COLO829 (cell line): ENCODE measurements at regions not wholly inside any gene's neighbourhood (a gene's known extent, or its start where the extent isn't known, plus 50 kb on each side); places are given as distances from the start of the nearest gene placed in this dataset.
A peak's percentile ranks its signal among the peaks of the same experiment; 100 is the strongest.

Experiments
- DNase-seq: peaks from one replicate; pipeline ENCODE4 v3.0.0; 2012; ENCODE audit warnings: low spot score

- DNase-seq = no peak
Observed at GRCh38 chr20:57918551-57918950, 208.7 kb upstream of the PMEPA1 start.

GRCh38 chr20:57914205-57914604, 204.4 kb upstream of the PMEPA1 start:
- DNase-seq = no peak

- DNase-seq = no peak
Observed at GRCh38 chr20:57913156-57913930, 203.5 kb upstream of the PMEPA1 start.

GRCh38 chr20:57912227-57912582, 202.4 kb upstream of the PMEPA1 start:
- DNase-seq = no peak

DNA sequence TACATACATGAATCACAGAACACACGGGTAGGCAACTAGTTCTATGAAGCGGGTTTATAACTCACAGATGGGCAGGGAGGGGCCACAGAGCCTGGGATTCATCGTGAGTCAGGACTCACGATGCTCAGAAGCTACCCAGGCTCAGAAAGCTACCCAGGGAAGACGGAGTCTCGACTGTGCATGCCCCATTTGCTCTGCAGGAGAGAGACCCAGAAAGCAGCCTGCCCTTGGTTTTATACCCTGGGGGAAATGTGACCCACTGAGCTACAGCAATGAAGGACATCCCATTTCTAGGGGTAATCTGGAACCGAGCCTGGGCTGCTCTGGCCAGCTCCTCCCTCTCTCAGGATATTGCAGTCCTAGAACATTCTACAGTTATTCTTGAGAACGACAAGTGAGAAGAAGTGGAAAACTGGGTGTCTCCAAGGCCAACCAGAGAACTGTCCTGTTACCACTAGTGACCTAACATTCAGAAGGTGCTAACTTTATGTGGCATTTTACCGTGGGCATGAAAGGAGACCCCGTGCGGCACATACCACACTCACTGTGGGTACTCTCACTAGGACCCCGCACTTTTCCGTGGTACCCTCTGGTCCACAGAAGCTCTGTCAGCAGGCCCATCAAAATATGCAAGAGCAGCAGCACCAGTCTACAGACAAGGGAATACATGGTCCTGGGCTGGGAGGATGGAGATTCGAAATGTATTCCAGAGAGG, 201.9 kb upstream of the PMEPA1 start:
- DNase-seq = no peak

DNA sequence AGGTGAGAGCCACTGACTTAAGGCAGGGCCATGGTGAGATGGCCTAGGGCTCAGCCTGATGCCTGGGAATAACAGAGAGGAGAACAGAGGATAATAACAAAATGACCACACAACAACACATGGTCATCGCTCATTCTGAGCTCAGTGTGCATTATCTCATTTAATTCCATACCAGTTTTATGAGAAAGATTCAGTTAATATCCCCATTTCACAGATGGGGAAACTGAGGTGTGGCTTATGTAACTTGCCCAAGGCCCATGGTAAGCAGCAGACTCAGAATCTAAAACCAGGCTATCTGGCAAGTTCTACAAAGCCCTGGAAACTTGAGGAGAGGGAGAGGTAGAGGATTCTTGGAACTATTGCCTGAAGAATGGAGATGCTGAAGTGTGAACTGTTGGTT, 200.9 kb upstream of the PMEPA1 start:
- no peak for DNase-seq

DNA sequence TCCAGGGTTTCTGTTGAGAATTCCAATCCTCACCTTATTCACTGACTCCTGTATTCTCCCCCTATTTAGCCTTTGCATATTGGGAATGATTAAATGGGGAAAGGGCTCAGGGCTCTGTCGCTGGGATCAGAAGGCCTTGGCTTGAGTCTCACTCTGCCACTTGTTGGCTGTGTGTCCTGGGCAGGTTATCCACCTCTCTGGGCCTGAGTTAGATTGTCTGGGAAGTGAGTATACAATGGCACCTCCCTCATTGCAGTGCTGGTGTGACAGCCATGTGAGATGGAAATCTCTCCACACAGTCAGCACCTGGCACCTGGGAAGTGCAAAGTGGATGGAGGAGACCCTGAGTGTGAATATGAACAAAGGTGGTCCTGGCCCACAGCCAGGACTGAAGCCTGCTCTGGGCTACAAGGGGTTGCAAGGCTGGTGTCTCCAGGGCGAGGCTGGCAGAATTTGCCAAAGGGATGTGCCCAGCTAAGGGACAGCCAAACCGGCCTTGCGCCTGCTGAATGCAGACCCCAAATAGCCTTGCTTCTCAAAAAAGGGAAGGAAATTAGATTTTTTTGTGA, 200.0 kb upstream of the PMEPA1 start:
- no peak for DNase-seq

DNA sequence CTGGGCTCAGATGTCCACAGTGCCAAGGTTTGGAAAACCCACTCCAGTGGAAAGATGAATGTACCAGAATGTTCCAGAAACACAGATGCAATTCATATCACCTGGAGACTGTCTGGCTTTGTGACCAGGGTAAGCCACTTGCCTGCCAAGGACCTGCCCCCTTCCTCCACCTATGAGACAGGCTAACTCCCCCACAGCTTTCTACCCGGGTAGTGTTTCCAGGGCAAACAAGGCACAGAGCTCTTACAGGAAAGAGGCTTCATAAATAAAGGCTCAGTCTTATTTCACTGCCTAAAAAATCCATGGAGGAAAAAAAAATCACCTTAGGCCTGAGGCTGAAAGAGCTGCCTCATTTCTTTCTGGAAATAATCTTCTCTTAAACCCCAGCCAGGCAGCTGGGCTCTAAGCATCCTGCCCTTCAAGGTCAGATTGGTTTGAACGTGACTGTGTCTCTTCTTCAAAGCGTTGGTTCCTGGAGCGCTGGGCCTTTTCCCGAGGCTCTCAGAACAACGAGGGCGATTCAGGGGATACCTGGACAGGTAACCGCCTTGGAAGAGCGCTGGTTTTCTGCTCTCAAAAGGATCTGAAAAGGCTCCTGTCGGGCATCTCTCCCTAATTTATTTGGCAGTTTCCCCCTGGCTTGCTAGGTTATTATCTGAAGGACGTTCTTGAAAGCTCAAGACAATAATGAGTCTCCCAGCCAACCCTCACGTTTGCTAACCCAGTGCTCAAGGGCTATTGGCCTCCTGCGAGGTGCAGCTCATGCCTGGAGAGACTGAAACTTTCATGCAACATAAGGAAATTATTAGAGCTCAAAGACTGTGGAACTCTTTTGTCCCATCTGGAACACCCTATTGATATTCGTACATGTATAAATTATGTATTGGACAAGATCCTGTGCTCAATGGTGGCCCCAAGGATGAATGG, 199.2 kb upstream of the PMEPA1 start:
- no peak for DNase-seq

- DNase-seq = no peak
Observed at GRCh38 chr20:57908226-57908625, 198.4 kb upstream of the PMEPA1 start.

- DNase-seq = no peak
Observed at GRCh38 chr20:57907131-57908000, 197.6 kb upstream of the PMEPA1 start.

DNA sequence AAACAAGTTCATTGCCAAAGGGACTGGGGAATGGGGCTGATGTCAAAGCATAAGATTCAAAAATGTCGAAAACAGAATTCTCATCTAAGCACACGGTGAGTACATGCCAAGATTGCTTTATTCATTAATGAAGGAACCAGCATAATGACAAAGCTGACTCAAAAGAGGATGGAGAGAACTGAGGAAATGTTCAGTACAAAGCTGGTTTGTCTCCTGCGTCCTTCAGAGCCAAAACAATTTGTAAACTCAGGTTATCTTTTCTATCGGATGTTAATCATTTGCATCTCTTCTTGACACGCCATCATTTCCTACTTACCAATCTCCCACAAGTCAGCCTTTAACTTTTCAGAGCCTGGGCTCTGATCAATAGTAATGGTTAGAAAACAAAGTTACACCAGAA, 195.6 kb upstream of the PMEPA1 start:
- DNase-seq = no peak

GRCh38 chr20:57904314-57905105, 194.7 kb upstream of the PMEPA1 start:
- no peak for DNase-seq

- DNase-seq = peak; percentile 49
Observed at GRCh38 chr20:57902473-57902872, 192.7 kb upstream of the PMEPA1 start.

DNA sequence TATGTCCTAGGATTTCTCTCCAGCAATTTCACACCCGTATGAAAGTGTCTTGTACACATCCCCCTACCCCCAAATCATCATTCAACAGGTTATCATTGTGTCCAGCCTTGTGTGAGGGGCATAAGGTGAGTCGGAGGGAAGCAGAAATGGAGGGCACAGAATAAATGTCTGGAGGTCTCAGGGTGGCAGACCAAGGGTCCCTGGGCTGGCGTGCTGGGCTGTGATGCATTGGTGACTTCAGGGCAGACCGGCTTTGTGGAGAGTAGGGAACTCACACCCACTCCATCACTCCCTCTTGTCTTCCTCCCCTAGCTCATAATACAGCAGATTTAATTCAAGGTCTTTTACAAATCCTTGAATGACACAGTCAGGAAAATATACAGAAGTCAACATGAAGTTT, 191.7 kb upstream of the PMEPA1 start:
- no peak for DNase-seq

- peak; percentile 33 for DNase-seq
Observed at GRCh38 chr20:57900226-57900905, 190.6 kb upstream of the PMEPA1 start.

GRCh38 chr20:57899554-57899953, 189.7 kb upstream of the PMEPA1 start:
- DNase-seq = no peak

DNA sequence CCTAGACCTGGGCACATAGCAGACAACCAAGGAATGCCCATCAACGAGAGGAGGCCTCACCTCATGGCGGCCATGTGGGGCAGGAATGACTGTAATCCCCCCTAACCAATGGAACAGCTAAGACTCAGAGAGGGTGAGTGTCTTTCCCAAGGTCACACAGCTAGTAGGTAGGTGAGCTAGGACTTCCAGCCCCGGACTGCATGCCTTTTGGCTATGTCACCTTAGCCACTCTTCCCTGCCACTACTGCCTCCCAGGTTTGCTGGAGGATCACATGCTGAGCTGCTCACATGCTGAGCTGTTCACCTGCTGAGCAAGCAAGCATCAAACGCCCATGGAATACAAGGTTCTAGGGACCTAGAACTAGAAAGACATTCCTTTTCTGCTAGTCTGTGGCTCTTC, 188.5 kb upstream of the PMEPA1 start:
- no peak for DNase-seq

- DNase-seq = no peak
Observed at GRCh38 chr20:57897891-57898290, 188.1 kb upstream of the PMEPA1 start.

DNA sequence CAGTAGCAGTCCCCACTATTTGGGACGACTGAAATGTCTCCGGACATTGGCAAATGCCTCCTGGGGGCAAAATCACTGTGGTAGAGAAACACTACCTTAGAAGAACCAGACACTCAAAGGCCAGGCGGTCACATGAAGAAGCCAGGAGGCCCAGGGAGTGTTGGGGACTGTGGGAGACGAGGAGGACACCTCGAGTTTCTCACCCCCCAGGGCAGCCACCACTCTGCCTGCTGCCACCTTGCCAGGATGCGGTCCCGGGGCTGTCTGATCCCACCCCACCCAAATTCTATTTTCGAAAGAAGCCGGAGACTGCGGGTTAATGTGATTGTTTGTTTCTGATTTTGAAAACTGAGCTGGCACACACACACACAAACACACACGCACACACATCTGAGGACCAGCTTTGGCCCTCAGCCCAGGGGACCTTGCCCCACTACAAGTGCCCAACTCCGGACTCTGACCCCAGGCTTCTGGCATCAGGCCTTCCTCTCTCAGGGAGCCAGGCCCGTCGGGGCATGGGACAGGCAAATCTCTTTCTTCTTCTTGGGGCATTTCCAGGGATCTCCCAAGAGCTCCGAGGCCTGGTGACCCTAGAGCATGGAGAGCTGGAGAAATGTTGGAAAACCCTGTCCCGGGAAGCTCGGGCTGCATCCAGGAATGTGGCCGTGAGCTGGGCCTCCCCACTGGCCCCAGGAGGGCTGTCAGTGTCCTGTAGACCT, 187.5 kb upstream of the PMEPA1 start:
- DNase-seq = no peak
